ENCODE measurements at regions not wholly inside any gene's neighbourhood (a gene's known extent, or its start where the extent isn't known, plus 50 kb on each side); places are given as distances from the start of the nearest gene placed in this dataset.

- TF ChIP-seq POLR2A (IDR thresholded peaks at IDR 0.05), result no peak
- no peak for TF ChIP-seq CTCF (IDR thresholded peaks at IDR 0.05)
These were observed 818.8 kb downstream of the GATA3 start for GRCh38 chr10:8873310-8873709.
